Tibial nerve (tissue), 3 donors: ENCODE measurements at regions not wholly inside any gene's neighbourhood (a gene's known extent, or its start where the extent isn't known, plus 50 kb on each side); places are given as distances from the start of the nearest gene placed in this dataset.

Source experiments
- CTCF ChIP-seq, 5 experiments: fragments of 200-600 bp in 3 of 5; fragments of 450-650 bp in 2 of 5; sonication (generic) in 3 of 5; IDR thresholded peaks; one replicate each; pipeline ENCODE4 v1.5.1; 2016 to 2019; ENCODE audit warnings: antibody characterized with exemption in 5 of 5, mild to moderate bottlenecking in 3 of 5, moderate library complexity in 2 of 5
- POLR2A ChIP-seq, 2 donors: fragments of 450-650 bp; IDR thresholded peaks; one replicate each; pipeline ENCODE4 v1.6.1; 2017; ENCODE audit warnings: antibody characterized with exemption in 2 of 2, mild to moderate bottlenecking in 2 of 2, moderate library complexity in 2 of 2

DNA sequence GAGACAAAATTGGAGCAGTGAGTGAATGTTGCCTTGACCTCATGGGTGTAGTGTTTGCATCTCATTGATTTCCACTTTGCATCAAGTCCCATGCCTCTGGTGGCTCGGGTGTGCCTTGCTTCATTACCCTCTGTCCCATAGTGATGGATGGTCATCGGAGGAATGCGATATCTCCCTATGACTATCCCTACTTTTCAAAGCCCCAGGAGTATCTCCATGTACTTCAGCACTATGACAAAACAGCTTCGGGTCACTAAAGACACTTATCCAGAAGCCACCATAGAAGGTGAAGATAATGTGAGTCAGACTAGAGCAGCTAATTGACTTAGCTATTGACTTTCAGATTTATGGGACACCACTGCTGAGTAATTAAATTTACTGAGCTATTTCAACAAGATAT is 355.1 kb upstream of the CCDC196 start:
- no peak for TF ChIP-seq CTCF (IDR thresholded peaks at IDR 0.05)
- TF ChIP-seq POLR2A (IDR thresholded peaks at IDR 0.05), result no peak
